Liver (tissue), 3 donors: ENCODE measurements at regions not wholly inside any gene's neighbourhood (a gene's known extent, or its start where the extent isn't known, plus 50 kb on each side); places are given as distances from the start of the nearest gene placed in this dataset.

ENCODE experiments used
- ATF3 ChIP-seq: IDR thresholded peaks from 2 replicates; pipeline ENCODE4 v1.6.1; 2016; ENCODE audit warnings: antibody characterized with exemption
- EGR1 ChIP-seq, 2 donors: IDR thresholded peaks; 2 replicates each; pipeline ENCODE4 v1.6.1; 2016 to 2018; ENCODE audit warnings: antibody characterized with exemption in 2 of 2, low read depth in 2 of 2
- GABPA ChIP-seq, 2 donors: IDR thresholded peaks in 1 of 2; conservative IDR thresholded peaks in 1 of 2; 2 replicates each; pipeline ENCODE4 v1.6.1; 2016; ENCODE audit warnings: antibody characterized with exemption in 2 of 2, mild to moderate bottlenecking in 1 of 2, moderate library complexity in 1 of 2
- HNF4G ChIP-seq: IDR thresholded peaks from 2 replicates; pipeline ENCODE4 v1.6.1; 2016; ENCODE audit warnings: antibody characterized with exemption
- JUND ChIP-seq, 2 donors: IDR thresholded peaks; 2 replicates each; pipeline ENCODE4 v1.6.1; 2016; ENCODE audit warnings: antibody characterized with exemption in 2 of 2
- MAX ChIP-seq: IDR thresholded peaks from 2 replicates; pipeline ENCODE4 v1.6.1; 2016; ENCODE audit warnings: antibody characterized with exemption
- NR2F2 ChIP-seq: IDR thresholded peaks from 2 replicates; pipeline ENCODE4 v1.6.1; 2016; ENCODE audit warnings: antibody characterized with exemption
- RAD21 ChIP-seq, 2 donors: IDR thresholded peaks; 2 replicates each; pipeline ENCODE4 v1.6.1; 2016; ENCODE audit warnings: antibody characterized with exemption in 2 of 2, mild to moderate bottlenecking in 2 of 2
- REST ChIP-seq: IDR thresholded peaks from 2 replicates; pipeline ENCODE4 v1.6.1; 2016; ENCODE audit warnings: antibody characterized with exemption, mild to moderate bottlenecking
- RXRA ChIP-seq, 2 donors: IDR thresholded peaks; 2 replicates each; pipeline ENCODE4 v1.6.1; 2017 to 2018; ENCODE audit warnings: antibody characterized with exemption in 2 of 2, mild to moderate bottlenecking in 1 of 2
- SP1 ChIP-seq: IDR thresholded peaks from 2 replicates; pipeline ENCODE4 v1.6.1; 2018; ENCODE audit warnings: antibody characterized with exemption, mild to moderate bottlenecking
- TAF1 ChIP-seq: conservative IDR thresholded peaks from 2 replicates; pipeline ENCODE4 v1.6.1; 2016; ENCODE audit warnings: antibody characterized with exemption, mild to moderate bottlenecking
- YY1 ChIP-seq: IDR thresholded peaks from 2 replicates; pipeline ENCODE4 v1.6.1; 2016; ENCODE audit warnings: antibody characterized with exemption, mild to moderate bottlenecking
- TF ChIP-seq, protein P1 (sequence below): fragments of 150-350 bp; IDR thresholded peaks from 2 replicates; pipeline ENCODE4 v1.5.1; 2017; ENCODE audit warnings: improper control_type of control experiment, low read depth, low read length; ENCODE audit not compliant: missing input control
- donor health status: healthy.
- donor health status: healthy.

DNA sequence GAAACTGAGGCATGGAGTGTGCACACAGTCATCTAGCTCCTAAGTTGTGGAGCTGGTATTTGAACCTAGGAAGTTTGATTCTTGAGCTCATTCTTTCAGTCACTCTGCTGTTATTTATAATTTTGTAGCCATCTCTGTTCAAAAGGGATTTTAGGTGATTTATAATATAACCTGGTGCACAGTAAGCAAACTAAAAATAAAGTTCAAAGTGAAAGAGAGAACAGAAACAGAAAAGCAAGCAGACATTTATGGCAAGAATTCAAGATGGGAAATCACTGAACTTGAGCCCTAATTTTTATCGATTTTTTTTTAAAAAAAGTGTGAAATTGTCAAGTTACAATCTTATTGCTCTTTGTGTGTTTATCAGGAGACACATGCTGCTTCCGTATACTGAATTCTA, 71.4 kb upstream of the SLC7A14 start:
- TF ChIP-seq, protein P1, sequence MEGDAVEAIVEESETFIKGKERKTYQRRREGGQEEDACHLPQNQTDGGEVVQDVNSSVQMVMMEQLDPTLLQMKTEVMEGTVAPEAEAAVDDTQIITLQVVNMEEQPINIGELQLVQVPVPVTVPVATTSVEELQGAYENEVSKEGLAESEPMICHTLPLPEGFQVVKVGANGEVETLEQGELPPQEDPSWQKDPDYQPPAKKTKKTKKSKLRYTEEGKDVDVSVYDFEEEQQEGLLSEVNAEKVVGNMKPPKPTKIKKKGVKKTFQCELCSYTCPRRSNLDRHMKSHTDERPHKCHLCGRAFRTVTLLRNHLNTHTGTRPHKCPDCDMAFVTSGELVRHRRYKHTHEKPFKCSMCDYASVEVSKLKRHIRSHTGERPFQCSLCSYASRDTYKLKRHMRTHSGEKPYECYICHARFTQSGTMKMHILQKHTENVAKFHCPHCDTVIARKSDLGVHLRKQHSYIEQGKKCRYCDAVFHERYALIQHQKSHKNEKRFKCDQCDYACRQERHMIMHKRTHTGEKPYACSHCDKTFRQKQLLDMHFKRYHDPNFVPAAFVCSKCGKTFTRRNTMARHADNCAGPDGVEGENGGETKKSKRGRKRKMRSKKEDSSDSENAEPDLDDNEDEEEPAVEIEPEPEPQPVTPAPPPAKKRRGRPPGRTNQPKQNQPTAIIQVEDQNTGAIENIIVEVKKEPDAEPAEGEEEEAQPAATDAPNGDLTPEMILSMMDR, result no peak
- TF ChIP-seq REST, result no peak
- no peak for TF ChIP-seq RXRA (IDR thresholded peaks at IDR 0.05)
- no peak for TF ChIP-seq GABPA (IDR thresholded peaks at IDR 0.05 in 1 of 2, conservative IDR thresholded peaks at IDR 0.05 in 1 of 2)
- no peak for TF ChIP-seq EGR1 (IDR thresholded peaks at IDR 0.05; ENCODE audit: low read depth in 2 of 2)
- TF ChIP-seq YY1, result peak; percentile 19
- TF ChIP-seq HNF4G, result no peak
- TF ChIP-seq RAD21 (IDR thresholded peaks at IDR 0.05), result no peak
- no peak for TF ChIP-seq MAX
- no peak for TF ChIP-seq SP1
- TF ChIP-seq NR2F2, result no peak
- TF ChIP-seq ATF3, result no peak
- TF ChIP-seq TAF1, result no peak
- no peak for TF ChIP-seq JUND (IDR thresholded peaks at IDR 0.05)
